Lung (tissue), 11 donors: ENCODE measurements at regions not wholly inside any gene's neighbourhood (a gene's known extent, or its start where the extent isn't known, plus 50 kb on each side); places are given as distances from the start of the nearest gene placed in this dataset.

ENCODE experiments used
- ATAC-seq: fragments of 200-7000 bp; cut with Tn5 transposase; one replicate; pipeline ENCODE4 v1.9.1; 2020; ENCODE audit warnings: moderate number of reproducible peaks; ENCODE audit not compliant: insufficient read depth, low FRiP score
- DNase-seq, 3 donors: peaks; one replicate each; pipeline ENCODE4 v3.0.0-alpha.2; 2013 to 2017
- H3K27ac ChIP-seq, 2 donors: one replicate each; pipeline ENCODE4 v1.5.1; 2013; ENCODE audit warnings: mild to moderate bottlenecking in 2 of 2, moderate library complexity in 2 of 2, control low read depth in 1 of 2, inconsistent platforms in 1 of 2, low read depth in 1 of 2, low read length in 1 of 2
- H3K27me3 ChIP-seq, 3 donors: one replicate each; pipeline ENCODE4 v1.5.1; 2013; ENCODE audit warnings: low read length in 2 of 3; ENCODE audit not compliant: control insufficient read depth in 3 of 3, insufficient read depth in 3 of 3
- H3K36me3 ChIP-seq, 4 donors: one replicate each; pipeline ENCODE4 v1.5.1; 2013; ENCODE audit warnings: low read length in 4 of 4, mild to moderate bottlenecking in 1 of 4, moderate library complexity in 1 of 4; ENCODE audit not compliant: control insufficient read depth in 4 of 4, insufficient read depth in 4 of 4
- H3K4me1 ChIP-seq, 5 donors: one replicate each; pipeline ENCODE4 v1.5.1; 2013; ENCODE audit warnings: low read length in 5 of 5, mild to moderate bottlenecking in 2 of 5, moderate library complexity in 1 of 5; ENCODE audit not compliant: control insufficient read depth in 5 of 5, insufficient read depth in 5 of 5
- H3K4me3 ChIP-seq: one replicate; pipeline ENCODE4 v1.5.1; 2013; ENCODE audit warnings: mild to moderate bottlenecking, control low read depth, moderate library complexity
- H3K9ac ChIP-seq, 2 donors: one replicate each; pipeline ENCODE4 v1.5.1; 2013; ENCODE audit warnings: low read length in 2 of 2, control low read depth in 1 of 2; ENCODE audit not compliant: insufficient read depth in 1 of 2
- H3K9me3 ChIP-seq, 4 donors: one replicate each; pipeline ENCODE4 v1.5.1; 2013; ENCODE audit warnings: low read length in 3 of 4, mild to moderate bottlenecking in 1 of 4, moderate library complexity in 1 of 4; ENCODE audit not compliant: control insufficient read depth in 4 of 4, insufficient read depth in 3 of 4
- WGBS, 2 donors: extraction: QIAGEN DNeasy Blood & Tissue Kit; methylation state at CpG; one replicate each; pipeline ENCODE4 v1.1.7; 2013; 5-methylcytosine and 5-hydroxymethylcytosine counted together
- TF ChIP-seq, protein P1 (sequence below): IDR thresholded peaks from 2 replicates; pipeline ENCODE4 v1.5.1; 2012; ENCODE audit warnings: mild to moderate bottlenecking; ENCODE audit errors: control extremely low read depth, extremely low read depth
- donor health status: control.
- donor health status: control.
- donor health status: Bipolar disorder and iron deficiency.
- donor health status: healthy.
- donor health status: DM: yes; HTN: yes; CAD: no.

DNA sequence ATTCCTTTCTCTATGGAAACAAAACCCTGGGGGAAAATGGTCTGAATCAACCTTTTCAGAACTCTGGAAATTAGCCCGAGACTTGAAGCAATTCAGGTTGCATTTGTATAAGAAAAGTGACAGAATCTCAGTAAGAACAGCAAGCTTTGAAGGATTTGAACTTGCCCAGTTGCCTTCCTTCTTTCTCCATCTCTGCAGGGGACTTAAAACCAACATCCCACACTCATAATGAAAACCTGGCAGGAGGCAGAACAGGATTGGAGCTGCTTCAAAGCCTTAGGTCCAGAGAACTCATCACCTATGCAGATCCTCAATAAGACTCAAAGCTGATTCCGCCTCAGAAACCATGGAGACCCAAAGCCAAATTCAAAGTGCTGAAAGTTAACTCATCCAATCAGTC is 790.5 kb upstream of the ID2 start:
- Histone ChIP-seq H3K9ac (no peak overlapping the region), H3K36me3 (no peaks in the 10 kb centered on the region), H3K27me3 (no peaks in the 10 kb centered on the region), H3K27ac (no peak overlapping the region), H3K4me3 (no peak overlapping the region), H3K9me3 (no peaks in the 10 kb centered on the region), H3K4me1 (peaks cover 0 to 8% (median 0%) of the 10 kb centered on the region in 5 donors)
- TF ChIP-seq, protein P1, sequence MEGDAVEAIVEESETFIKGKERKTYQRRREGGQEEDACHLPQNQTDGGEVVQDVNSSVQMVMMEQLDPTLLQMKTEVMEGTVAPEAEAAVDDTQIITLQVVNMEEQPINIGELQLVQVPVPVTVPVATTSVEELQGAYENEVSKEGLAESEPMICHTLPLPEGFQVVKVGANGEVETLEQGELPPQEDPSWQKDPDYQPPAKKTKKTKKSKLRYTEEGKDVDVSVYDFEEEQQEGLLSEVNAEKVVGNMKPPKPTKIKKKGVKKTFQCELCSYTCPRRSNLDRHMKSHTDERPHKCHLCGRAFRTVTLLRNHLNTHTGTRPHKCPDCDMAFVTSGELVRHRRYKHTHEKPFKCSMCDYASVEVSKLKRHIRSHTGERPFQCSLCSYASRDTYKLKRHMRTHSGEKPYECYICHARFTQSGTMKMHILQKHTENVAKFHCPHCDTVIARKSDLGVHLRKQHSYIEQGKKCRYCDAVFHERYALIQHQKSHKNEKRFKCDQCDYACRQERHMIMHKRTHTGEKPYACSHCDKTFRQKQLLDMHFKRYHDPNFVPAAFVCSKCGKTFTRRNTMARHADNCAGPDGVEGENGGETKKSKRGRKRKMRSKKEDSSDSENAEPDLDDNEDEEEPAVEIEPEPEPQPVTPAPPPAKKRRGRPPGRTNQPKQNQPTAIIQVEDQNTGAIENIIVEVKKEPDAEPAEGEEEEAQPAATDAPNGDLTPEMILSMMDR, result no peak
- WGBS, 2 donors, result 83 to 95% methylated on average over 2 of the region's 2 CpGs
- DNase-seq, result no peak
- ATAC-seq, result no peak

DNA sequence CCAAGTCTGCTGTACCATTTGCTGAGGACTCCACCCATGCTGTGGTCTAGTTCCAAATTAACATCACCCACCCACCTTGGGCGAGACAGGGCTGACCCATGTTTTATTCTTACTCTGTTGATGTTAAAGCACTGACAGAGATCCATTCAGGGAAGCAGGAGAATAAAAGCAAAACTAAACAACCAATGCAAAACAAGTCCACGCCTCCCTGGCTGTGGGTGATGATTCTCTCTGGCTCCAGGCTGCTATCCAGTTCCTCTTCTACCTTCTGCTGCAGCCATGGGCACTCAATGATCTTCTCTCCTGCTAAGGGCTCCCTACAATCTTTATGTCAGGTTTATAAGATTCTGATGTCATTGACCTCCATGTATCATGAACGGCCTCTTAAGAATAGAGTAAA is 786.6 kb upstream of the ID2 start:
- Histone ChIP-seq H3K4me1 (peaks cover 0 to 8% (median 0%) of the 10 kb centered on the region in 5 donors), H3K9me3 (no peaks in the 10 kb centered on the region), H3K4me3 (no peak overlapping the region), H3K36me3 (no peaks in the 10 kb centered on the region), H3K27me3 (no peaks in the 10 kb centered on the region), H3K27ac (no peak overlapping the region), H3K9ac (no peak overlapping the region)
- ATAC-seq (no peak), DNase-seq (no peak)
- 74 to 78% methylated on average over 3 of the region's 3 CpGs for WGBS, 2 donors
- TF ChIP-seq, protein P1, result no peak

DNA sequence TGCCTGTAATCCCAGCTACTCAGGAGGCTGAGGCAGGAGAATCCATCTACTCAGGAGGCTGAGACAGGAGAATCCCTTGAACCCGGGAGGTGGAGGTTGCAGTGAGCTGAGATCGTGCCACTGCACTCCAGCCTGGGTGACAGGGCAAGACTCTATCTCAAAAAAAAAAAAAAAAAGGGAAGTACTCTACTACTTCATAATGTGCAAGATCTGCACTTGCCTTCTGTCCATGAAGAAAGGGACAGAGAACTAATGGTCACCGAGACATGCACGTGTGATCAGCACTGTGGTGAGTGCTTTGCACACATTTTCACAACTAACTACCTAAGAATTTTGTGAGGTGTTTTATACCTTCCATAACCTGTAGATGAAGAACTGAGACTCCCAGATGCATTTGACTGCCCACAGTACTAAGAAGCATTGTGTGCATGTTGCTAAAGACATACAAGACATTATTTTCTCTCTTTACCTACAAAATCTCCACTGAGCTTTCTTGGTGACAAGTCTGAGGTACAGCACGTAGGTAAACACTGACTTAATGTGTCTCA is 784.8 kb upstream of the ID2 start:
- H3K27me3 ChIP-seq, result no peaks in the 10 kb centered on the region
- WGBS, 2 donors, result 46 to 77% methylated on average over 5 of the region's 5 CpGs
- ATAC-seq, result no peak
- no peak overlapping the region for H3K4me3 ChIP-seq
- H3K27ac ChIP-seq, result no peak overlapping the region
- TF ChIP-seq, protein P1, result no peak
- no peak overlapping the region for H3K9ac ChIP-seq
- no peaks in the 10 kb centered on the region for H3K9me3 ChIP-seq
- H3K4me1 ChIP-seq, result peaks cover 0 to 8% (median 0%) of the 10 kb centered on the region in 5 donors
- no peaks in the 10 kb centered on the region for H3K36me3 ChIP-seq
- DNase-seq, result no peak

DNA sequence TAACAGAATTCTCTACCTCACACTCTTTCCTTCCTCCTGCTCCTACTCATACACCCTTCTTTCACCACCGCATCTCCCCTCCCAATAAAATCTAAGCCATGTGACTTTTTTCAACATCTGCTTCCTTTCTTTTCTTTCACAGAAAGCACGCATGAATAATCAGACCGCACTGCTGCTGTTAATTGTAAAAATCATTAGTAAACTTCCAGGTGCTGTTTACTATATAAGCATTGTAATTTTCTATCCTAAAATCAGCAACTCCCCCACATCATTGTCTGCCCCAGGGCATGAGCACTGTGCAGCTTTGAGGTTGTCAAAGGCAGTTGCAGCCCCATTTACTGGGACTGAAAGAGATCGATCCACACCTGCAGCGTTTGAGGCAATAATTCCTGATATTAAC is 782.6 kb upstream of the ID2 start:
- ATAC-seq (no peak), DNase-seq (no peak)
- TF ChIP-seq, protein P1, result no peak
- peaks cover 0 to 8% (median 0%) of the 10 kb centered on the region in 5 donors for H3K4me1 ChIP-seq
- no peak overlapping the region for H3K27ac ChIP-seq
- 24 to 53% methylated on average over 5 of the region's 5 CpGs for WGBS, 2 donors
- no peaks in the 10 kb centered on the region for H3K9me3 ChIP-seq
- no peaks in the 10 kb centered on the region for H3K27me3 ChIP-seq
- no peak overlapping the region for H3K4me3 ChIP-seq
- no peaks in the 10 kb centered on the region for H3K36me3 ChIP-seq
- H3K9ac ChIP-seq, result no peak overlapping the region
